PFSK-1 (cell line): ENCODE measurements at regions not wholly inside any gene's neighbourhood (a gene's known extent, or its start where the extent isn't known, plus 50 kb on each side); places are given as distances from the start of the nearest gene placed in this dataset.

Experiments
- FOXP2 ChIP-seq: optimal IDR thresholded peaks from 2 replicates; pipeline ENCODE3; 2011; ENCODE audit warnings: borderline replicate concordance, control low read depth, inconsistent platforms; ENCODE audit not compliant: insufficient read depth; ENCODE audit errors: extremely low read length, extremely low read depth
- POLR2AphosphoS5 ChIP-seq: IDR thresholded peaks from 2 replicates; pipeline ENCODE4 v1.6.1; 2012; ENCODE audit warnings: low read depth, mild to moderate bottlenecking, control low read depth, low read length, moderate library complexity
- REST ChIP-seq, 2 experiments: IDR thresholded peaks; 2 replicates each; pipeline versions ENCODE4 v1.6.1 to v1.8.0; 2011 to 2012; ENCODE audit warnings: low read depth in 2 of 2, low read length in 2 of 2, control low read depth in 1 of 2, inconsistent platforms in 1 of 2, mild to moderate bottlenecking in 1 of 2, moderate library complexity in 1 of 2; ENCODE audit not compliant: insufficient read depth in 1 of 2
- SIN3A ChIP-seq: IDR thresholded peaks from 2 replicates; pipeline ENCODE4 v1.6.1; 2012; ENCODE audit warnings: mild to moderate bottlenecking, low read length, moderate library complexity, borderline replicate concordance; ENCODE audit not compliant: insufficient read depth
- TAF1 ChIP-seq: IDR thresholded peaks from 2 replicates; pipeline ENCODE4 v1.6.1; 2012; ENCODE audit warnings: low read length, control low read depth, borderline replicate concordance; ENCODE audit not compliant: insufficient read depth

- TF ChIP-seq FOXP2 = no peak
These were observed 245.4 kb downstream of the BMP4 start for GRCh38 chr14:53711205-53711604.

- TF ChIP-seq TAF1 (no peak), REST (IDR thresholded peaks at IDR 0.05; ENCODE audit: insufficient read depth in 1 of 2, low read depth in 2 of 2, low read length in 2 of 2) (no peak), FOXP2 (no peak), SIN3A (no peak)
These were observed 246.0 kb downstream of the BMP4 start for GRCh38 chr14:53710615-53711014.

- TF ChIP-seq SIN3A (no peak), FOXP2 (no peak), POLR2AphosphoS5 (no peak), TAF1 (no peak), REST (IDR thresholded peaks at IDR 0.05; ENCODE audit: insufficient read depth in 1 of 2, low read depth in 2 of 2, low read length in 2 of 2) (no peak)
These were observed 247.2 kb downstream of the BMP4 start for GRCh38 chr14:53709381-53709780.

- no peak for TF ChIP-seq FOXP2
- no peak for TF ChIP-seq REST (IDR thresholded peaks at IDR 0.05; ENCODE audit: insufficient read depth in 1 of 2, low read depth in 2 of 2, low read length in 2 of 2)
- TF ChIP-seq SIN3A = no peak
- no peak for TF ChIP-seq TAF1
These were observed 253.2 kb downstream of the BMP4 start for GRCh38 chr14:53703457-53703856.

- no peak for TF ChIP-seq POLR2AphosphoS5
- no peak for TF ChIP-seq REST (IDR thresholded peaks at IDR 0.05; ENCODE audit: insufficient read depth in 1 of 2, low read depth in 2 of 2, low read length in 2 of 2)
- no peak for TF ChIP-seq FOXP2
- TF ChIP-seq TAF1 = no peak
- no peak for TF ChIP-seq SIN3A
These were observed 255.3 kb downstream of the BMP4 start for GRCh38 chr14:53701108-53701875.
